ENCODE measurements at regions not wholly inside any gene's neighbourhood (a gene's known extent, or its start where the extent isn't known, plus 50 kb on each side); places are given as distances from the start of the nearest gene placed in this dataset.
A peak's percentile ranks its signal among the peaks of the same experiment; 100 is the strongest.

- no peak for DNase-seq
- no peak overlapping the region for H3K4me3 ChIP-seq
- no peak for TF ChIP-seq POLR2A (IDR thresholded peaks at IDR 0.05)
- TF ChIP-seq CTCF (IDR thresholded peaks at IDR 0.05): no peak
- TF ChIP-seq POLR2AphosphoS5 (IDR thresholded peaks at IDR 0.05): no peak
- TF ChIP-seq EP300 (IDR thresholded peaks at IDR 0.05): no peak
- WGBS, 5 donors: 65 to 86% (median 81%) methylated on average over 6 of the region's 6 CpGs
- peaks cover 0 to 23% (median 11%) of the 10 kb centered on the region in 4 donors for H3K4me1 ChIP-seq
- H3K36me3 ChIP-seq: no peaks in the 10 kb centered on the region
- no peaks in the 10 kb centered on the region for H3K27me3 ChIP-seq
- H3K27ac ChIP-seq: peak overlapping the region in 1 of 5 donors; percentile 71
- H3K9me3 ChIP-seq: no peaks in the 10 kb centered on the region
- intact Hi-C loops (cut with DNase I; ENCODE audit: low total_unique reads): no loop called here
Measured at GRCh38 chr10:36803229-36803628, 322.2 kb upstream of the ANKRD30A start.

GRCh38 chr10:36802490-36803153 lies 322.8 kb upstream of the ANKRD30A start:
- no peak overlapping the region for H3K4me3 ChIP-seq
- H3K36me3 ChIP-seq: no peaks in the 10 kb centered on the region
- peaks cover 0 to 23% (median 11%) of the 10 kb centered on the region in 4 donors for H3K4me1 ChIP-seq
- H3K27ac ChIP-seq: peak overlapping the region in 2 of 5 donors; percentile 4 to 71
- 38 to 51% (median 43%) methylated on average over 13 of the region's 13 CpGs for WGBS, 5 donors
- intact Hi-C loops (cut with DNase I; ENCODE audit: low total_unique reads): no loop called here
- peak in 1 of 2 donors; percentile 87 for DNase-seq
- H3K27me3 ChIP-seq: no peaks in the 10 kb centered on the region
- H3K9me3 ChIP-seq: no peaks in the 10 kb centered on the region
- TF ChIP-seq POLR2A (IDR thresholded peaks at IDR 0.05) (no peak), EP300 (IDR thresholded peaks at IDR 0.05) (no peak), CTCF (IDR thresholded peaks at IDR 0.05) (no peak), POLR2AphosphoS5 (IDR thresholded peaks at IDR 0.05) (no peak)

GRCh38 chr10:36801660-36802059 lies 323.7 kb upstream of the ANKRD30A start:
- peak in 1 of 2 donors; percentile 6 for DNase-seq
- no peaks in the 10 kb centered on the region for H3K36me3 ChIP-seq
- peak overlapping the region in 2 of 5 donors; percentile 4 to 71 for H3K27ac ChIP-seq
- TF ChIP-seq POLR2AphosphoS5 (IDR thresholded peaks at IDR 0.05) (no peak), EP300 (IDR thresholded peaks at IDR 0.05) (no peak), POLR2A (IDR thresholded peaks at IDR 0.05) (no peak), CTCF (IDR thresholded peaks at IDR 0.05) (no peak)
- H3K4me3 ChIP-seq: no peak overlapping the region
- intact Hi-C loops (cut with DNase I; ENCODE audit: low total_unique reads): no loop called here
- 51 to 59% (median 53%) methylated on average over 3 of the region's 3 CpGs for WGBS, 5 donors
- H3K4me1 ChIP-seq: peaks cover 0 to 23% (median 11%) of the 10 kb centered on the region in 4 donors
- H3K27me3 ChIP-seq: no peaks in the 10 kb centered on the region
- H3K9me3 ChIP-seq: no peaks in the 10 kb centered on the region

- 59 to 85% (median 78%) methylated on average over 3 of the region's 3 CpGs for WGBS, 5 donors
- DNase-seq: no peak
- Histone ChIP-seq H3K9me3 (no peaks in the 10 kb centered on the region), H3K4me1 (no peaks in the 10 kb centered on the region), H3K36me3 (no peaks in the 10 kb centered on the region), H3K27me3 (no peaks in the 10 kb centered on the region), H3K27ac (no peak overlapping the region), H3K4me3 (no peak overlapping the region)
- TF ChIP-seq CTCF (IDR thresholded peaks at IDR 0.05): no peak
- TF ChIP-seq POLR2A (IDR thresholded peaks at IDR 0.05): no peak
- no peak for TF ChIP-seq POLR2AphosphoS5 (IDR thresholded peaks at IDR 0.05)
- intact Hi-C loops (cut with DNase I; ENCODE audit: low total_unique reads): no loop called here
Measured at GRCh38 chr10:36794981-36795380, 330.4 kb upstream of the ANKRD30A start.
